DMS79 (cell line): ENCODE measurements at regions not wholly inside any gene's neighbourhood (a gene's known extent, or its start where the extent isn't known, plus 50 kb on each side); places are given as distances from the start of the nearest gene placed in this dataset.

Experiments used
- DNase-seq: peaks from one replicate; lab custom pipeline; 2025; lab: John Stamatoyannopoulos, UW

DNA sequence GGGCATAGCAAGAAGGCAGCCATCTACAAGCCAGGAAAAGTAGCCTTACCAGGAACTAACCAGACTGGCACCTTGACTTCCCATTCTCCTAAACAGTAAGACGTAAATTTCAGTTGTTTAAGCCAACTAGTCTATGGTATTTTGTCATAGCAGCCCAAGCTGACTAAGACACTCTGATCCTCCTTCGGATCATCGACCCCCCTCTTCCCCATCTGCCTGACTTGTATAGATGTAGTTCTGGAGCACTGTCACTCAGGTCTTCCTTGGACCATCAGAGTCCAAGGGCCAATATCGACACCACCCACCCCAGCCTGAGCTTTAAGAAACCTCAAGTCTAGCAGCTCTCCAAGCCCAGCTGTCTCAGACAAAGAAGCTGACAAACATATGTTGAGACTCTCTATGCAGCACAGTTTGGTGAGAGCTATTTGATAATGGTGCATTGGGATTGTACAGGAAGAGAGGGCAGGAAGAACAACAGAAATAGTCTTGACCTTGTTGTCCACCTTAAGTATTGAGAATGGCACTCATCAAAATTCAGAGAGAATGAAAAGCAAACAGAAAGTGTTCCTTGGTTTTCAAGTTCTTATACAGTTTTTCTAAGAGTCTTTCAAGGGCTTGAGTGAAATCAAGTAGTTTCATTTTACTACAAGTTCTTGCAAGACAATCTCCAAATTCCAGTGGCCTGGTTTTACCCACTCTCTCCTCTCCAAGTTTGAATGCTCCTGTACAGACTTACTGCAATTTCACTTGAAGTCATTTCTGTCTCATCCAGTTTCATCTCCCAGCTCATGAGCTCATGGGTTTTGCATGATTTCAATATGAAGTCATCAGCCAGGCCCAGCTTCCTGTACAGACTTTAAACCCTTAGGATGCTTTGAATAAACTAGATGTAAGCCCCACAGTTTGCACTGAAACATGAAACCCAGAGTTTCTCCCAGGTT, 122.3 kb upstream of the RAI14 start:
- DNase-seq = peak; percentile 9

DNA sequence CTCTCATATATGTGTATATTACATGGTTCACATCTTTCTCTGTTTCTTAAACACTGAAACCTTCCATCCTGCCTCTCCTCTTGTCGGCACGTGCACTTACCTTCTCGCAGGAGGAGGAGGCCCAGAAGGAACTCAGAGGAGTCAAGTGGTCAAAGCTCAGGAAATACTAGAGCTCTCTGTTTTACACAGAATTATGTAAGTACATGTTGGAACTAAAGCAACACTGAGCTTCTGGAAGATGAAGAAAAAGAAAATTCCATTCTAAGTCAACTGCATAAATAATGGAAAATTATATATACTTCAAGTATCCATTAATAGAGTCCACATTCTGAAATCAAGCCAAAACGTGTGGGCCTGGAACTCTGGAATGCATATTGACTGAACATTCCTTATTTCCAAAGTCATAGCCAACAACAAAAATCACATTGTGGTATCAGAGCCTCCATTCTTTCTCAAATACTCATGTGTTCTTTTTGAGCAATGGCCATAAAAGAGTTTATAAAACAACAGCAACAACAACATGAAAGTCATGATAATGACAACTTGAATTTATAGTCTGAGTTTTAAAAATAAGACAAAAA, 121.5 kb upstream of the RAI14 start:
- DNase-seq = no peak

DNA sequence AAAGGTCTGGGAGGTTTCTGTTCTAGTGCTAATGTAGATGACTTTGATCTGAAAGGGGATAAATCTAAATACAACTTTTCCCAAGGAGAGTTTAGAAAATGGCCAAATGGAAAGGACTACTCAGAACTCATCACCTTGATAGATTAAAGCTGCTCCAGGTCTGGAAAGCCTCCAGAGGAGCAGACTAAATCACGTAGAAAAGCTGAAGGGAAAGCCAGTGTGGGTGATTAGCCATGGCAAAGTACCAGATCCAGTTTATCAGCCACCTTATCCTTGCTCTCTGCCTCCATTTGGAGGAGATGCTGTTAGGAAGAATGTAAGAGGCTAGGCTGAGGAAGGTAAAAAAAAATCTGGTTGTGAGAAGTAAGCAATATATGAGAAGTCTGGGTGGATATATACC, 120.7 kb upstream of the RAI14 start:
- DNase-seq = no peak

DNA sequence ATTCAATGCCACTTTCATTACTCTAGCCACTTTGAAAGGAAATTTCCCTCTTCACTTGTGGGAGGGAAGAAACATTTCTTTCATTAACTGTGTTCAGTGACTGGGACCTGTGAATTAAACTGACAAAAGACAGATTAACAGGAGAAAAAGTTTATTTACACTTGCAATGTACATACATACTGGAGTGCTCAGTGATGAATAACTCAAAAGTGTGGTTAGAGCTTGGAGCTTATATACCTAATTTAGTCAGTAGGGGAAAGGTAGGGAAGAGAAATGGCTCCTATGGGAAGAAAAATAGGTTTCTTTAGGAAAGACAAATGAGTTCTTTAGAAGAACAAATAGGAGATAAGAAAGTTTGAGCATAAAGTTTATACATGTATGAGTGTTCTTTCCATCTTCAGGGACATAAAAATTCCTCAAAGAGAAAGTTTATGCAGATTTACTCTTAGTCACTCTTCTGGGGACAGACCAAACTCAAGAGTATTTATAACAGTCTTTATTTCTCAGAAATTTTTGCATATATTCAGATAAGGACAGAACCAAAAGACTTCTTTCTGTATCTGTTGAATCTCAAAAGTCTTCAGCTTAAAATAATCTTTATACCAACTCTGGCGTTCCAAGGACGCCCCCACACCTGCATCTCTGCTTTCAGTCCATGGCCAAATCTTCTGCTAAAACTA, 120.0 kb upstream of the RAI14 start:
- DNase-seq = no peak

DNA sequence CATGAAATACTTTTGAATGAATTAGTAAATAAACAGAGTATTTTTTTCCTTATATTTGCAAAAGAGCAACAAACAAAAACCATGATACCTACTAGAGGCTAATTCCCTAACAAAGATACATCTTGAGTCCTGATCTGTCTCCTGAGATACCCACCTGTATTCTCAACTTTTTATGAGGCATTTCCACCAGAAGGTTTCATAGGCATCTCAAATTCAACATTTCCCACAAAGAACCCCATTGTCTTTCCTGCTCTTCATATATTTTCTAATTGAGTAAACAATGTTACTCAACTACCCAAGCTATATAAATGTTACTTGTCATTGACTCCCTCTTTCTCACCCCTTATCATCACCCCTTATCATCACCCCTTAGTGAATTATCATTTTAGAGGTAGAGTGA, 119.4 kb upstream of the RAI14 start:
- no peak for DNase-seq

DNA sequence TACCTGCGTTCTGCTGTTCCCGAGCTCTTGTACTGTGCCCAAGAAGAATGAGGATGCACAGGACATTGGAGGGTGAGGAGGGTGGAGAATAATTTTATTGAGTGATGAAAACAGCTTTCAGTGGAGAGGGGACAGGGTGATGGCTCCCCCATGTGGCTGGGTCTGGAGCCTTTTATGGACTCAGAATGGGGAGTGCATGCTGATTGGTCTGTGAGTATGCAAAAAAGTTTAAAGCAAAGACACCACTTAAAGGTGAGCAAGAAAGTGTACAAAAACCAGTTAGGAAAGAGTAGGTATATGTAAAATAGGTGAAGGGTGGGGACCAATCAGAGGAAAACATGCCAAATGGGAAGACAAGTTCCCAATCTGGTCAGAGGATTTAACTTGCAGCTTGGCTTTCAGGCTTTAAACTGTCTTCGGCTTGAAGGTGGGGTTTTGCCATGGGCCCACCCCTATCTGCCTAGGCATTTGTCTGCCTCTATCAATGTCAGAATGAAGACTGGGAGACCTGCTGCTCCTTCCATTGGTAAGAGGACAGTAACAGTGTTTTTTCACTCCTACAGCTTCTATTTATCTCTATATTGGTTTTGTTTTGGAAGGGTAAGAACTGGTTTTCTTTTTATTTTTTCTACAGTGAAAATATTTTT, 118.0 kb upstream of the RAI14 start:
- DNase-seq = no peak

DNA sequence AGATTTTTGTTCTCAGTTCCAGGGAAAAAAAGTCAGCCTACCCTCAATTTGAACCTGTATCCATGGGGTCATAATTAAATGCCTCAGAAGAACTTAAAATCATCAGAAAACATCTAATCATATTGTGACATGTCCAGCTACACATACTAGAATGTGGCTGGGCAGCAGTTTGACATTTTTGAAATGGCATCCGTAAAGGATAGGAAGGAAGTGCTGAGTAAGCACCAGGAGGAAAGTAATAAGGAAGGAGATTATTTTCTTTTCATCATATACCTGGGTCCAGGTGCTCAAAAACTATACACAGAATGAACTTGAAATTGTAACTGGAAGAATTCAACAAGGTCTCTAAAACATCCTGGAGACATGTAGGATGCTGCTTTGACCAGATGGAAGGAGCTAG, 116.9 kb upstream of the RAI14 start:
- DNase-seq = no peak

DNA sequence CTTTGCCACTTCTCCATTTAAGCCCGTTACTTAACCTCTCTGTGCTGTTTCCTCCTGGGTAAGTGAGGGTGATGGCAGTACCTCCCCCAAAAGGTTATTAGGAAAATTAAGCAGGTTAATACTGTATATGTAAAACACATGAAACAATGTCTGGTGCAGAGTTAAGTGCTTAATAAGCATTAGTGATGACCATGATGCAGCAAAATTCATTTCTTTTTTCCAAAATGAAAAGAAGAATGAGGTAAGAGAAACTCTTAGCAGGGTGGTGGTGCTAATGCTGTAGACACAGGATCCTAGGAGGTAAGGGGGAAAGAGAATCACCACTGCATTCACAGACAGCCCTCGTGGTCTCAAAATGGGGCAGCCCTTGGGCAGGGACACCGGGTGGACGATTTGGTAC, 115.1 kb upstream of the RAI14 start:
- no peak for DNase-seq

DNA sequence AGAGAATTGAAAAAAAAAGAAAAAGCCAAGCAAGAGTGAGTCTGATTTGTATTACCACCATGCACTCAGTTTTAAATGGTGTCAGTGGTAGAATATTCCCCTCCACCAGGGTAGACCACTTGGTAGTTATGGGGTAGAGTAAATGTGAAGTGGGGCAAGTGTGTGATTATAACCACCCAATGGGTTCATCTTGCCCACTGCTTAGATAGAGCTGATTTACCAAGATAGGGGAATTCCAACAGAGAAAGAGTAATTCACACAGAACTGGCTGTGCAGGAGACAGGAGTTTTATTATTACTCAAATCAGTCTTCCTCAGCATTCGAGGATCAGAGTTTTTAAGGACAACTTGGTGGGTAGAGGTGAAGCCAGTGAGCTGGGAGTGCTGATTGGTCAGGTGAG, 113.3 kb upstream of the RAI14 start:
- no peak for DNase-seq

DNA sequence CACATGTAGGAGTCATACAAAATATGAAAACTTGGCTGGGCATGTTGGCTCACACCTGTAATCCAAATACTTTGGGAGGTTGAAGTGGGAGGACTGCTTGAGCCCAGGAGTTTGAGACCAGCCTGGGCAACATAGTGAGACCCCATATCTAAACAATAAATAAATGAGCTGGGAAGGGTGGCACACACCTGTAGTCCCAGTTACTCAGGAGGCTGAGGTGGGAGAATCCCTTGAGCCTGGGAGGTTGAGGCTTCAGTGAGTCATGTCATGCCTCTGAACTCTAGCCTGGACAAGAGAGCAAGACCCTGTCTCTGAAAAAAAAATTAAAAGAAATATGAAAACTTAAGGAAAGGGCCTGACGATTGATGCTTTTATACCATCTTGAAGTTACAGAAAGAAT, 112.4 kb upstream of the RAI14 start:
- DNase-seq = no peak

DNA sequence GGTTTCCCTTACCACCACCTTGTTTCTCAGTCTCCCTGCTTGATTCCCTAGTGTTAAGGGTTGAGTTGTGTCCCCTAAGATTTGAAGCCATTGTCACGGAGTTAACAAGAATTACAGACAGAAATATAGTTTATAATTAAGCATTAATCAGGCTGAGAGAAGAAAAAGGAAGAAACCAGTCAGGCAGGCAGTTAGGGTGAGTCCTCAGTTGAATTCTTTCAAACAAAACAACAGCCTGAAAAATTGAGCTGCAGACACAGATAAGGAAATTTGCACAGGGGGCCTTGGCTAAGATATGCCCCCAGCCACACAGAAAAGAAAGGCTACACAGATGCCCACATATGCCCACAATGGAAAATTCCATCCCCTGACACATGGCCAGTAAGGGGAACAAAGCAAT, 111.7 kb upstream of the RAI14 start:
- DNase-seq = no peak

DNA sequence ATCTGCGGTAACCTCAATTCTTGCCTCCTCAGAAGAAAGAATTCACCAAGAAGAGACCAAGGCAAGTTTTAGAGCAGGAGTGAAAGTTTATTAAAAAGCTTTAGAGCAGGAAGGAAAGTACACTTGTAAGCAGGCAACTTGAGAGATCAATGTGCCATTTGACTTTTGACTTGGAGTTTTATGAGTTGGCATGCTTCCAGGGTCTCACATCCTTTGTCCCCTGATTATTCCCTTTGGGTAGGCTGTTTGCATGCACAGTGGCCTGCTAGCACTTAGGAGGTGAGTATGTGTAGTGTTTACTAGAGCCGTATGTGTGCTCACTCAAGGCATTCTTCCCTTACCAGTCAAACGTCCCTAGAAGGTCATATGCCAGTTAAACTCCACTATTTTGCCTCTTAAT, 111.0 kb upstream of the RAI14 start:
- DNase-seq = no peak

DNA sequence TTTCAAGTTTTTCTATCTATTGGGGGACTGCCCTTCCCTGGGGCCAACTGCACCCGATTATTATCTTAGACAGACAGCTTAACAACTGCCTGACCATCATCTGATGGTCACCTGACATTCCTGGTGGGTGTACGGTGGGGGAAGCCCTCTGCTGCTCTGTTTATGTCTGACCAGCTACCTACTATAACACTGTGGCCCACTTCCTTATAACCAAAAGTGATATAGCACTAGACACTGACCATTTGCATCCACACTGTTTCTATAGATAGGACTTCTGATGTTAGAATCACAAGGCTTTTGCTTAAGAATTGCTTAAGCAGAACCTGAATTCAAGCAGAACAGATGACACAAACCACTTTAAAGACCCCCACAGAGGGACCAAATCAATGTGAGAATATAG, 110.5 kb upstream of the RAI14 start:
- no peak for DNase-seq

DNA sequence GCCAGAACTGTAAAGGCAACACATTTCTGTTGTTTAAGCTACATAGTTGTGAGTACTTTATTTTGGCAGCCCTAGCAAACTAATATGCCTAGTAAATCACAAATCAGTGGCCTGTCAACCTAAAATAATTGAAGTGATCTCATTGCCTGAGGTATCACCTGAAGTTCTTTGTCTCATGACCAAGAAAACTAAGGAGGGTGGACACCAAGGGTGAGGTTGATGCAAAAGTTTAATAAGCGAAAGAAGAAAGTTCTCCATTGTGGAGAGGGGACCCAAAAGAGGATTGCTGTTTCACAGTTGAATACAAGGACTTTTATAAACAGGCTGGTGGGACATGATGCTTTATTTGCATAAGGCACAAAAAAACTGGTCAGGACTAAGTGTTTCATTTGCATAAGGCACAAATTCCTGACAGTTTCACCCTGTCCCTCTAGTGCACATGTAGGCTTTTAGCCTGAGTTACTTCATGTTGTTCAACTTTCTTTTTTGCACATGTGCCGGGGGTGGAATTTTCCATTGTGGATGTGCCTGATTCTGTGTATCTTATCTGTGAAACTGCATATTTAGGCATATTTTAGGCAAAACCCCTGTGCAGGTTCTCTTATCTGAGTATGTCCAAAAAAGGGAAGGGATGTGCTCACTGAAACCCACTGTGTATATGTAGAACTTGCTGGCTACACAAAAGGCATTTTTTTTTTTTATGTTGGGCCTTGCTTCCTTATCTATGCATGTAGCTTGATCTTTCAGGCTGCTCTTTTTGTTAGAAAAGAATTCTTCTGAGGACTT, 108.6 kb upstream of the RAI14 start:
- DNase-seq = no peak

DNA sequence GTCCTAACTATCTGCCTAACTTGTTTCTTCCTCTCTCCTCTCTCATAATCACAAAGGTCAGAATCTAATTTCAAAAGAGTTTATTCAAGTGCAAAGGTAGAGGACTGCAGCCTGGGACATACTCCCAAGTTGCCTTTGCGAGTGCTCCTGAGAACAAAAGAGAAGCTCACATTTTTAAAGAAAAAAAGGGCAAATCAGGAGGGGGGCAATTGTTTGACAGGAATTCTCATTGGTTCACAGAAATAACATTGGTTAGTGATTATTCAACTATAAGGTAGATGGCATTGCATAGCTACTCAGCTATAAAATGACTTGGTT, 108.1 kb upstream of the RAI14 start:
- DNase-seq = no peak

DNA sequence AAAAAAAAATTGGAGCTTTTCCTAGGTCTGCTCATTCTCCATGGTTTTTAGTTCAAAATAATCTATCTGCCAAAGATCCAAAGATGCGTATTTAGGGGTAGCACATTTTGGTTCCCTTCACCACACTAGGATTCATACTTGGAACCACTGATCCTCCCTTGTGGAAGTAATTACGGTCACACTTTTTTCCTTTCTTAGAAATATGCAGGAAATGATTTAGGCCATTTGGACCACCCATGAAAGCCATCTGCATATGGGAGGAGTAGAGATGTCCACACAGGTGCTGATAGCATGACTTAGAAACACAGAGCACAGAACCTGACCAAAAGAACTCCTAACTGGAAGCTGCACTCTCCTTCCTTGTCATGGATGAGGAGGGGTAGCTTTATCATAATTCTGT, 105.9 kb upstream of the RAI14 start:
- no peak for DNase-seq

DNA sequence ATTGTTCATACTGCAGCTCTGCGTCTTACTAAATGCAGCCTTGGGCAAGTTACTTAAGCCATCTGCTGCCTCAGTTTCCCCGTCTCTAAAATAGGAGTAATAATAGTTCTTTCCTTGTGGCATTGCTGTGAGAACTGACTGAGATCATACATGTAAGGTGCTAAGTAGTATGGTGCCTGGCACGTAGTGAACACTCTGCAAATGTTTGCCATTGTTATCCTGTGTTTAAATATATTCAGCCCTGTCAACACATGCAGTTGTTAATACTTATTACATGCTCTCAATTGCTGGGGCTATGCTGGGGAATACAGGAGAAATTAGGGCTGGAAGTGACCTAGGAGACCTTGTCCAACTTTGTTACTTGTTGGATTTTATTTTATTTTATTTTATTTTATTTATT, 105.2 kb upstream of the RAI14 start:
- no peak for DNase-seq

DNA sequence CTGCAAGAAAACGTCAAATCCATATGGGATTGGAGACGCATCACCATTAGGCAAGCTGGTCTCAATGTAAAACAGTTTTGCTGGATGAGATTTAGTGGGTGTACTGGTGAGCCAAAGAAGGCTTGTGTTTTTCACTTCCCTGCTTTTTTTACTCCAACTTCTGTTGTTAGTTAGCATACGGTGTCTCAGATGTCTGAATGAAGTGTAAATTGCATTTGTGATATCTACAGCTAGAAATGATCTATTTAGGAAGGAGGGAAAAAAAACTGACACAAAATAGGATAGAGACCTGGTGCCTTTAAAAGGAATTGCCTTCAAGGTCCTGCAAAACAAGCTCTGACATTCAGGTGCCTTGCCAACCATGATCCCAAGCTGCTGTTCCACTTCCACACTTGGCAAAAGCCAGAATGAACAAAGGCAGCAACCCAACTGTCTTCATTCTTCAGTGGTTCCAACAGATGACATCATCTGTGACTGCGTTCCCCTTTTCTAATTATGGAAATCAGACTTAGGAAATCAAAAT, 104.2 kb upstream of the RAI14 start:
- DNase-seq = no peak

DNA sequence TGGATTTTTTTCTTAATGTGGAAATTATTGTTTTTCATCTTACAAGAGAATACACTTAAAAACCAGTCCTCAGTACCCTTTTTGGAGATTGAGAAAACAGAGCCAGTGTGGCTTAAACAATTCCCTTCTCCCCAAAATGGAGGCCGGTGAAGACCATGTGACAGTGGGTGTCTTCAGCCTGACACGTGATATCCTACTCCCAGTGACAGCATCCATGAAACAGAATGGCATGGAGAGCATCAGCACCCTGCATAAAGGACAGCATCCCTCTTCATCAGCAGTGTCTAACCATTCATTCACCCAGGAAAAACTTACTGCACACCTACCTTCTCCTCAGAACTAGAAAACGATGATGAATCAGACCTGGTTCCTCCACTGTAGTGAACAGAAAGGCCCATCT, 103.4 kb upstream of the RAI14 start:
- DNase-seq = no peak

DNA sequence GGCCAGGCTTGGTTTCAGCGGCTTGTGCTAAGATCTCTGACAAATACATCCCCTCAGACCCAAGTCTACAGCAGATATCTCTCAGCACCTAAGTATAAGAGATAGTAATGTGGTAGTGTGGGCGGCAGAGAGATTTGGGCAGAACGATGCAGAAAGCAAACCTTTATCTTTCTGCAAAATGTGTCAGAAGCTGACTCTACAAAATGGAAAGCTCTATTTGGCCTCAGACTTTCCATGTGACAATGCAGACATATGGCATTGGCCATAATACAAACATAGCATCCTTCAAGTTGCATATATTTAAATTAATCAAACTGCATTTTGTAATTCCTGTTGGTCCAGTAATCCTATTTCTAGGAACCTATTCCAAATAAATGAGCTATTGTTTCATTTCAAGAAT, 102.5 kb upstream of the RAI14 start:
- no peak for DNase-seq

DNA sequence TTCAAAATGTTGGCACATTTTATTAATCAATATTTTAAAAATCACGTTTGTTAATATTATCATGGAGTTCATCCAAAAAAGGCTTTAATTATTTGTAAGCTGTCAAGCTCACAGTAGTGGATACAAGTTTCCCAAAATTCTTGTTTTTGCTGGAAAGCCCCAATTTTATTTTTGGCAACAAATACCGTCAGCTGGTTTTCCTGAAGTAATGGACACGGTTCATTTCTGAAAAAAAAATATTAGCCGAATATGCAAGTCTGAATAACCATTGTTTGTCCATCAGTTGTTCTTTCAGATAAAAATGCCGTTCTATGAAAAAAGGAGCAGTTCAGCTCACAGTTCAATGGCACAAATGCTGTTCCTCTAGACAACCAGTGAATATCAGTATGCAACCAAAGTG, 101.5 kb upstream of the RAI14 start:
- no peak for DNase-seq
